GM12872 (cell line): ENCODE measurements at regions not wholly inside any gene's neighbourhood (a gene's known extent, or its start where the extent isn't known, plus 50 kb on each side); places are given as distances from the start of the nearest gene placed in this dataset.

Experiments
- CTCF ChIP-seq: IDR thresholded peaks from 3 replicates; pipeline ENCODE4 v1.5.1; 2011; ENCODE audit warnings: low read depth, mild to moderate bottlenecking, low read length, moderate library complexity; ENCODE audit not compliant: insufficient read depth

GRCh38 chr7:81183326-81183725, 264.5 kb upstream of the SEMA3C start:
- TF ChIP-seq CTCF, result no peak

- no peak for TF ChIP-seq CTCF
Measured at GRCh38 chr7:81181066-81181465, 262.2 kb upstream of the SEMA3C start.

- no peak for TF ChIP-seq CTCF
Measured at GRCh38 chr7:81180573-81180972, 261.7 kb upstream of the SEMA3C start.

GRCh38 chr7:81175275-81175940, 256.6 kb upstream of the SEMA3C start:
- no peak for TF ChIP-seq CTCF

GRCh38 chr7:81173766-81174281, 255.0 kb upstream of the SEMA3C start:
- TF ChIP-seq CTCF, result no peak

- no peak for TF ChIP-seq CTCF
Measured at GRCh38 chr7:81170291-81170690, 251.4 kb upstream of the SEMA3C start.

- TF ChIP-seq CTCF, result no peak
Measured at GRCh38 chr7:81167934-81168333, 249.1 kb upstream of the SEMA3C start.

GRCh38 chr7:81165070-81165469, 246.2 kb upstream of the SEMA3C start:
- no peak for TF ChIP-seq CTCF
